HT-29 (cell line): ENCODE measurements at regions not wholly inside any gene's neighbourhood (a gene's known extent, or its start where the extent isn't known, plus 50 kb on each side); places are given as distances from the start of the nearest gene placed in this dataset.
"Not testable (repeated sequence)": the region's sequence is repeated elsewhere in the genome, so short reads cannot be mapped to it uniquely, and the experiment has no call there.

ENCODE experiments used
- DNase-seq: peaks from one replicate; pipeline ENCODE4 v3.0.0-alpha.2; 2015; ENCODE audit warnings: low spot score

DNA sequence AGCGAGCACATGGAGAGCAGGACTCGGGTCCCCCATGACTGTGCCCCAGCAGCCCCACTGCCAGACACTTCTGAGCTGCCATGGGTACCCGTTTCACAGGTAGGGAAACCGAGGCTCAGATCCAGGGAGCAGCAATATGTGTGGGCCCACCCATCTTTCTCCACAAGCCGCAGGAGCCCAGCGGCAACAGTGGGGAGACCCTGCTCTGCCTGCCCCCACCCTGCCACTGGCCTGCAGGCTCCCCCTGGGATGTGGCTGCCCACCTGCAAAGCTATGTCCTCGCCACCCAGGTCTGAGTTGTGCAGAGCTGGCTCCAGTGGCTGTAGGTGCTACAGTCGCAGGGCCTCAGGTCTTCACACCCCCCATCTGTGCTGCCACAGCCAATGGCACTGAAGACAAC is 50.6 kb upstream of the C1QTNF9B start:
- DNase-seq, result no peak

DNA sequence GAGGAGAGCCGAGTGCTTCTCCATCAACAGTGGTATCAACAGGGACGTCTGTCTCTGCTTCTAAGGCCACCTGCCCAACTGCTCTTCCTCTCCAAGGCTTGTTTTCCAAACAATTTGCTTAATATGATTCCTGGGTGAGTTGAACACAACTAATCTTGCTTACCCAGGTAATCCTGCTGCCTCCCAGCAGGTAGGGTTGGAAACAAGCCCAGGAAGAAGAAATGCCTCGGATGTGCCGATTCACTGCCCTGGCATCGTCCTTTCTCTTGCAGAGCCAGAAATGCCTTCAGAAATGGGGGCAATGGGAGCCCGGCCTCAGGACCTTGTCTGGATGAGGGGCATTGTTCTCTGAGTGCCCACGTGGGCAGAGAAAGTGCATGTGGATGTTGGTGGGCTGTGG is 51.9 kb upstream of the C1QTNF9B start:
- no peak for DNase-seq

GRCh38 chr13:23949736-23950135 is 52.4 kb upstream of the C1QTNF9B start:
- no peak for DNase-seq

DNA sequence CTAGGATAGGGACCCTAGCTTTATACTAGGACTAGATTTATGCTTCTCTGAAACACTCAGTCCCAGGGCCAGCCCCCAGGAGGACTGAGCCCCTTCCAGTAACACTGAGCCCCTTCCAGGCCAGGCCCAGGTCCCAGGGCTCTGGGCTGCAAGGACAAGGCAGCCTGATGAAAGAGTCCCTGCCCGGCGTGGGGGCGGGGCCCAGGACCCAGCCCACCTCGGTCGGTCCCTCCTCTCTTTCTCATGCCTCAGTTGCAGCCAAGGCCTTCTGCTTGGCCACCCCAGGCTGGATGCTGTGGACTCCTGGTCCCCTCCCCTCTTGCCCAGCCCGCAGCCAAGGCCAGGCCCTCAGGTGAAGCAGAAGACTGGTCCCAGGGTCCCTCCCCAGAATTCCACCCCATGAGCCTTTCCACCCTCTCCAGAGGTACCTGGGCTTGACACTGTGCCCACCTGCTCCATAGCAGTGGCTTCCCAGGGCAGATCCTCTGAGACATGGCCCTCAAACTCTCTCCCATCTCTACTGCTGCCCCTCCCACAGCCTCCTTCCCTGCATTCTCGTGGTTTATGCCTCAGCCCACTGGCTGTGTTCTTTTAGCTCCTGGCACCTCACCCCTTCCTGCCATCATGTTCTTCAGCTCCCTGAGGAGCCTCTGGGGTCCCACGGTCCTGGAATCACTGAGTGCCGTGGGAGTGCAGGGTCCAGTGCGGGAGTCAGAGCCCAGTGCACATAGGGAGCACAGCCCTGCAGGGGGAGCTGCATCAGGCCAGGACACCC is 53.6 kb upstream of the C1QTNF9B start:
- DNase-seq, result no peak

GRCh38 chr13:23952796-23953195 is 55.5 kb upstream of the C1QTNF9B start:
- DNase-seq, result no peak

DNA sequence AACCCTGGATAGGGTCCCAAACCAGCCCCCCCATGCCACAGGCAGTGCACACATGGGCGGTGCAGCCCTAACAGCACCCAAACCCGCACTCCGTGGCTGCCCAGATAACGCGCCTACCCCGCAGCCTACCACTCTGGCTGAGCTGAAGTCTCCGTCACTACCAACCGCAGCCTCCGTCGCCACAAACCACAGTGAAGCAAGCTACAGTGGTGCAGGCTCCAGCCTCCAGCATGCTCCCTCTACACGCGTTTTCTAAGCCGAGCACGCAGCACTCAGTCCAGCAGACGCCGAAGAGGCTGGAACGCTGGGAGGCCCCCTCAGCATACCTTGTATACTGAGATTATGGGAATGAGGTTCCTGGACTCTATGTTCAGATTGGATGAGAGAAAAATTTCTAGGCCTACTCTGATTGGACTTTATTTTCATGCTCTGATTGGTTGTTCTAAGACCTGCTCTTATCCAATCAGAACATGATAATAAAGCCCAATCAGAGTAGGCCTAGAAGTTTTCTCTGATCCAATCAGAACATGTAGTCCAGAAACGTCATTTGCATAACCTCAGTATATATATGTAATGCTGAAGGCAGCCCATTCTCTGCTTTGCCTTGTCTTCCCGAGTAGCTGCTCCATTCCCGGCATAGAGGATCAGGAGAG is 56.7 kb upstream of the C1QTNF9B start:
- DNase-seq, result no peak

GRCh38 chr13:23955064-23955463 is 57.8 kb upstream of the C1QTNF9B start:
- DNase-seq, result no peak

- DNase-seq, result peak; percentile 37
Observed at GRCh38 chr13:23956106-23956505, 58.8 kb upstream of the C1QTNF9B start.

GRCh38 chr13:23957981-23958380 is 60.7 kb upstream of the C1QTNF9B start:
- DNase-seq, result no peak

GRCh38 chr13:23959231-23959862 is 62.0 kb upstream of the C1QTNF9B start:
- no peak for DNase-seq

- peak; percentile 77 for DNase-seq
Observed at GRCh38 chr13:23960566-23961156, 63.4 kb upstream of the C1QTNF9B start.

- no peak for DNase-seq
Observed at GRCh38 chr13:23963184-23963931, 66.1 kb upstream of the C1QTNF9B start.

DNA sequence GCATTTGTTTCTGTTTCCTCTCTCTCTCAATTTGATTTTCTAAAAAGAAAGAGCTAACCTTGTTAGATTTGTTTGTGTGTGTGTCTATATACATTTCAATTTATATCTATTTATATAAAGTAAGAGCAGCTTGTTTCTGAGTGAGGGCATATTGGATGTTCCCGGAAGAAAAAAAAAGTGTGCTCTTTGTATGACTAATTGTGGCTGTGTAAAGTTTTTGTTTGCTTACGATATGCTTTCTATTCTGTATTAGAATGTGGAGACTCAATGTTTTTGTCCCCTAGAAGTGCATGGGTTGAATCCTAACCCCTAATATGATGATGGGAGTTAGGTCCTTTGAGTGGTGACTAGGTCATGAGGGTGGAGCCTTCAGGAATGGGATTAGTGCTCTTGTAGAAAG is 66.6 kb upstream of the C1QTNF9B start:
- no peak for DNase-seq

- no peak for DNase-seq
Observed at GRCh38 chr13:23965346-23965745, 68.0 kb upstream of the C1QTNF9B start.

- DNase-seq, result no peak
Observed at GRCh38 chr13:23966221-23966690, 69.0 kb upstream of the C1QTNF9B start.

GRCh38 chr13:23966691-23967615 is 69.7 kb upstream of the C1QTNF9B start:
- DNase-seq, result peak; percentile 22

GRCh38 chr13:23967792-23968191 is 70.5 kb upstream of the C1QTNF9B start:
- not testable (repeated sequence) for DNase-seq

DNA sequence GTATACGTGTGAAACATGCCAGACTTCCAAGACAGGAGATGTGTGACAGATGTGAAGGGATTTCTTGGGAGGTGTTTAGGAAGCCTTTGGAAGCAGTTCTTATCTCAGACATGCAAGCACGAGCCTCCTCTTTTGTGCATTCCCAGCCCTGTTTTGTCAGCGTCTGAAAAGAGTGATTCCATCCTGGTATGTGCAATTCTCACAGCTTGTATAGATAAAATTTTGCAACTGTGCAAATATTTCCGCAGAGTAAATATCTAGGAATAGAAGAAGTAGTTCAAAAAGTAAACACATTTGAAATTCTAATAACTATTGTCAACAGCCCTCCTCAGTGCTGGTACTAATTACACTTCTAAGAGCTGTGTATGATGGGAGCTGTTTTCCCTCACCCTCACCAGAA is 72.3 kb upstream of the C1QTNF9B start:
- DNase-seq, result no peak

GRCh38 chr13:23979361-23980159 is 82.3 kb upstream of the C1QTNF9B start:
- DNase-seq, result peak; percentile 46

GRCh38 chr13:23980160-23980551 is 82.9 kb upstream of the C1QTNF9B start:
- peak; percentile 76 for DNase-seq
